ENCODE measurements at regions not wholly inside any gene's neighbourhood (a gene's known extent, or its start where the extent isn't known, plus 50 kb on each side); places are given as distances from the start of the nearest gene placed in this dataset.

GRCh38 chrX:63884821-63885790 lies 100.1 kb upstream of the ARHGEF9 start:
- DNase-seq: no peak

- DNase-seq: no peak
Measured at GRCh38 chrX:63869506-63869905, 84.5 kb upstream of the ARHGEF9 start.

- DNase-seq: no peak
Measured at GRCh38 chrX:63855896-63856295, 70.9 kb upstream of the ARHGEF9 start.

GRCh38 chrX:63835361-63835760 lies 50.3 kb upstream of the ARHGEF9 start:
- no peak for DNase-seq

Measured in activated CD4-positive, alpha-beta T cell treated with anti-CD3 and anti-CD28 coated beads, Interleukin-10, Interleukin-2, amounts not matched to agents 100 ng/mL and 50 ng/mL, durations not matched to agents 16 hours and 8 hours (primary cell).